ENCODE measurements at regions not wholly inside any gene's neighbourhood (a gene's known extent, or its start where the extent isn't known, plus 50 kb on each side); places are given as distances from the start of the nearest gene placed in this dataset.
"Not testable (repeated sequence)": the region's sequence is repeated elsewhere in the genome, so short reads cannot be mapped to it uniquely, and the experiment has no call there.

GRCh38 chr9:78409928-78410510, 113.1 kb downstream of the PSAT1 start:
- DNase-seq; H3K27me3 ChIP-seq (ENCODE audit: control insufficient read depth, insufficient read depth, low read length); H3K4me3 ChIP-seq (ENCODE audit: insufficient read depth, low read depth, low read length); H3K36me3 ChIP-seq (replicated peaks; ENCODE audit: control insufficient read depth, insufficient read depth, low read length): not testable (repeated sequence)

- Histone ChIP-seq H3K36me3 (replicated peaks; ENCODE audit: control insufficient read depth, insufficient read depth, low read length) (no peaks in the 10 kb centered on the region), H3K4me3 (ENCODE audit: insufficient read depth, low read depth, low read length) (no peak overlapping the region), H3K27me3 (ENCODE audit: control insufficient read depth, insufficient read depth, low read length) (no peaks in the 10 kb centered on the region)
- no peak for DNase-seq
Observed at GRCh38 chr9:78422309-78422708, 125.4 kb downstream of the PSAT1 start.

- no peaks in the 10 kb centered on the region for H3K36me3 ChIP-seq (replicated peaks; ENCODE audit: control insufficient read depth, insufficient read depth, low read length)
- no peaks in the 10 kb centered on the region for H3K27me3 ChIP-seq (ENCODE audit: control insufficient read depth, insufficient read depth, low read length)
- DNase-seq: no peak
- H3K4me3 ChIP-seq (ENCODE audit: insufficient read depth, low read depth, low read length): no peak overlapping the region
Observed at GRCh38 chr9:78424299-78424698, 127.4 kb downstream of the PSAT1 start.

GRCh38 chr9:78428640-78429039, 131.7 kb downstream of the PSAT1 start:
- no peaks in the 10 kb centered on the region for H3K36me3 ChIP-seq (replicated peaks; ENCODE audit: control insufficient read depth, insufficient read depth, low read length)
- DNase-seq: no peak
- H3K27me3 ChIP-seq (ENCODE audit: control insufficient read depth, insufficient read depth, low read length): no peaks in the 10 kb centered on the region
- H3K4me3 ChIP-seq (ENCODE audit: insufficient read depth, low read depth, low read length): no peak overlapping the region

GRCh38 chr9:78430387-78430786, 133.5 kb downstream of the PSAT1 start:
- no peak for DNase-seq
- H3K36me3 ChIP-seq (replicated peaks; ENCODE audit: control insufficient read depth, insufficient read depth, low read length): no peaks in the 10 kb centered on the region
- no peak overlapping the region for H3K4me3 ChIP-seq (ENCODE audit: insufficient read depth, low read depth, low read length)
- no peaks in the 10 kb centered on the region for H3K27me3 ChIP-seq (ENCODE audit: control insufficient read depth, insufficient read depth, low read length)

GRCh38 chr9:78431039-78431438, 134.1 kb downstream of the PSAT1 start:
- H3K27me3 ChIP-seq (ENCODE audit: control insufficient read depth, insufficient read depth, low read length); H3K4me3 ChIP-seq (ENCODE audit: insufficient read depth, low read depth, low read length); DNase-seq; H3K36me3 ChIP-seq (replicated peaks; ENCODE audit: control insufficient read depth, insufficient read depth, low read length): not testable (repeated sequence)

- DNase-seq: no peak
- Histone ChIP-seq H3K36me3 (replicated peaks; ENCODE audit: control insufficient read depth, insufficient read depth, low read length) (no peaks in the 10 kb centered on the region), H3K27me3 (ENCODE audit: control insufficient read depth, insufficient read depth, low read length) (no peaks in the 10 kb centered on the region), H3K4me3 (ENCODE audit: insufficient read depth, low read depth, low read length) (no peak overlapping the region)
Observed at GRCh38 chr9:78436873-78437272, 139.9 kb downstream of the PSAT1 start.

- no peaks in the 10 kb centered on the region for H3K27me3 ChIP-seq (ENCODE audit: control insufficient read depth, insufficient read depth, low read length)
- DNase-seq: no peak
- H3K4me3 ChIP-seq (ENCODE audit: insufficient read depth, low read depth, low read length): no peak overlapping the region
- H3K36me3 ChIP-seq (replicated peaks; ENCODE audit: control insufficient read depth, insufficient read depth, low read length): no peaks in the 10 kb centered on the region
Observed at GRCh38 chr9:78437296-78437695, 140.4 kb downstream of the PSAT1 start.

- no peak for DNase-seq
- H3K4me3 ChIP-seq (ENCODE audit: insufficient read depth, low read depth, low read length): no peak overlapping the region
Observed at GRCh38 chr9:78437806-78438205, 140.9 kb downstream of the PSAT1 start.

GRCh38 chr9:78438211-78438610, 141.3 kb downstream of the PSAT1 start:
- no peaks in the 10 kb centered on the region for H3K36me3 ChIP-seq (replicated peaks; ENCODE audit: control insufficient read depth, insufficient read depth, low read length)
- no peaks in the 10 kb centered on the region for H3K27me3 ChIP-seq (ENCODE audit: control insufficient read depth, insufficient read depth, low read length)
- no peak for DNase-seq
- H3K4me3 ChIP-seq (ENCODE audit: insufficient read depth, low read depth, low read length): no peak overlapping the region

More at GRCh38 chr9:78437806-78438205, 140.9 kb downstream of the PSAT1 start:
- no peaks in the 10 kb centered on the region for H3K36me3 ChIP-seq (replicated peaks; ENCODE audit: control insufficient read depth, insufficient read depth, low read length)
- no peaks in the 10 kb centered on the region for H3K27me3 ChIP-seq (ENCODE audit: control insufficient read depth, insufficient read depth, low read length)

- Histone ChIP-seq H3K4me3 (ENCODE audit: insufficient read depth, low read depth, low read length) (no peak overlapping the region), H3K27me3 (ENCODE audit: control insufficient read depth, insufficient read depth, low read length) (no peaks in the 10 kb centered on the region), H3K36me3 (replicated peaks; ENCODE audit: control insufficient read depth, insufficient read depth, low read length) (no peaks in the 10 kb centered on the region)
- no peak for DNase-seq
Observed at GRCh38 chr9:78438780-78439179, 141.9 kb downstream of the PSAT1 start.

GRCh38 chr9:78439190-78439865, 142.4 kb downstream of the PSAT1 start:
- DNase-seq: peak; percentile 83
- Histone ChIP-seq H3K27me3 (ENCODE audit: control insufficient read depth, insufficient read depth, low read length) (no peaks in the 10 kb centered on the region), H3K36me3 (replicated peaks; ENCODE audit: control insufficient read depth, insufficient read depth, low read length) (no peaks in the 10 kb centered on the region), H3K4me3 (ENCODE audit: insufficient read depth, low read depth, low read length) (no peak overlapping the region)

GRCh38 chr9:78439866-78440830, 143.2 kb downstream of the PSAT1 start:
- Histone ChIP-seq H3K27me3 (ENCODE audit: control insufficient read depth, insufficient read depth, low read length) (no peaks in the 10 kb centered on the region), H3K4me3 (ENCODE audit: insufficient read depth, low read depth, low read length) (no peak overlapping the region), H3K36me3 (replicated peaks; ENCODE audit: control insufficient read depth, insufficient read depth, low read length) (no peaks in the 10 kb centered on the region)
- peak; percentile 75 for DNase-seq

GRCh38 chr9:78441396-78441795, 144.5 kb downstream of the PSAT1 start:
- no peak overlapping the region for H3K4me3 ChIP-seq (ENCODE audit: insufficient read depth, low read depth, low read length)
- no peak for DNase-seq
- no peaks in the 10 kb centered on the region for H3K27me3 ChIP-seq (ENCODE audit: control insufficient read depth, insufficient read depth, low read length)
- no peaks in the 10 kb centered on the region for H3K36me3 ChIP-seq (replicated peaks; ENCODE audit: control insufficient read depth, insufficient read depth, low read length)
